Mesenchymal stem cell (in vitro differentiated cells and primary cell): ENCODE measurements at regions not wholly inside any gene's neighbourhood (a gene's known extent, or its start where the extent isn't known, plus 50 kb on each side); places are given as distances from the start of the nearest gene placed in this dataset.

ENCODE experiments used
- DNase-seq: peaks from one replicate; pipeline ENCODE4 v3.0.0-alpha.2; 2013
- H2AFZ ChIP-seq: one replicate; pipeline ENCODE4 v1.6.1; 2013; ENCODE audit warnings: low read depth, mild to moderate bottlenecking, control low read depth, inconsistent platforms, low read length, moderate library complexity
- H2AK5ac ChIP-seq: 2 replicates; pipeline ENCODE4 v1.6.1; 2013; ENCODE audit warnings: low read length, moderate library complexity, mild to moderate bottlenecking, inconsistent platforms; ENCODE audit not compliant: severe bottlenecking
- H2BK120ac ChIP-seq: one replicate; pipeline ENCODE4 v1.6.1; 2013; ENCODE audit warnings: low read depth, mild to moderate bottlenecking, inconsistent platforms, low read length, moderate library complexity
- H2BK12ac ChIP-seq, 2 experiments: one replicate each; pipeline ENCODE4 v1.6.1; 2013; ENCODE audit warnings: inconsistent platforms in 2 of 2, low read length in 2 of 2, mild to moderate bottlenecking in 2 of 2, moderate library complexity in 2 of 2, control low read depth in 1 of 2
- H2BK15ac ChIP-seq: one replicate; pipeline ENCODE4 v1.6.1; 2013; ENCODE audit warnings: mild to moderate bottlenecking, low read depth, inconsistent platforms; ENCODE audit not compliant: poor library complexity, severe bottlenecking
- H2BK5ac ChIP-seq: 2 replicates; pipeline ENCODE4 v1.6.1; 2013; ENCODE audit warnings: low read depth, mild to moderate bottlenecking, low read length, control low read depth, inconsistent platforms; ENCODE audit not compliant: poor library complexity, severe bottlenecking
- H3K14ac ChIP-seq, 2 experiments: one replicate each; pipeline ENCODE4 v1.6.1; 2013; ENCODE audit warnings: inconsistent platforms in 2 of 2, low read length in 2 of 2, control low read depth in 1 of 2, mild to moderate bottlenecking in 1 of 2, moderate library complexity in 1 of 2
- H3K18ac ChIP-seq, 2 experiments: one replicate each; pipeline ENCODE4 v1.6.1; 2013; ENCODE audit warnings: inconsistent platforms in 2 of 2, low read length in 2 of 2, control low read depth in 1 of 2, low read depth in 1 of 2, mild to moderate bottlenecking in 1 of 2
- H3K23ac ChIP-seq, 2 experiments: one replicate each; pipeline ENCODE4 v1.6.1; 2013; ENCODE audit warnings: inconsistent platforms in 2 of 2, low read length in 2 of 2, mild to moderate bottlenecking in 2 of 2, moderate library complexity in 2 of 2, control low read depth in 1 of 2
- H3K27ac ChIP-seq: 2 replicates; pipeline ENCODE4 v1.5.1; 2013; ENCODE audit warnings: mild to moderate bottlenecking, moderate library complexity, low read length, control low read depth, inconsistent platforms; ENCODE audit not compliant: poor library complexity, severe bottlenecking
- H3K27me3 ChIP-seq, 2 experiments: 2 replicates each; pipeline versions ENCODE4 v1.6.1 to v1.7.0; 2013; ENCODE audit warnings: low read length in 2 of 2, mild to moderate bottlenecking in 2 of 2, moderate library complexity in 2 of 2, control low read depth in 1 of 2, inconsistent platforms in 1 of 2; ENCODE audit not compliant: control insufficient read depth in 1 of 2, insufficient read depth in 1 of 2
- H3K36me3 ChIP-seq, 2 experiments: 2 replicates each; pipeline versions ENCODE4 v1.6.1 to v1.7.0; 2013; ENCODE audit warnings: low read length in 2 of 2, control low read depth in 1 of 2, inconsistent platforms in 1 of 2, low read depth in 1 of 2, mild to moderate bottlenecking in 1 of 2; ENCODE audit not compliant: insufficient read depth in 2 of 2, control insufficient read depth in 1 of 2
- H3K4ac ChIP-seq, 2 experiments: one replicate each; pipeline ENCODE4 v1.6.1; 2013; ENCODE audit warnings: inconsistent platforms in 2 of 2, low read length in 2 of 2, mild to moderate bottlenecking in 2 of 2, moderate library complexity in 2 of 2, control low read depth in 1 of 2, low read depth in 1 of 2
- H3K4me1 ChIP-seq: 2 replicates; pipeline ENCODE4 v1.6.1; 2013; ENCODE audit warnings: low read depth, low read length, control low read depth; ENCODE audit not compliant: control insufficient read depth, insufficient read depth
- H3K4me2 ChIP-seq: 2 replicates; pipeline ENCODE4 v1.6.1; 2013; ENCODE audit warnings: low read length, mild to moderate bottlenecking, inconsistent platforms; ENCODE audit not compliant: poor library complexity, severe bottlenecking
- H3K4me3 ChIP-seq, 2 experiments: 2 replicates each; pipeline versions ENCODE4 v1.5.1 to v1.7.0; 2013; ENCODE audit warnings: low read length in 2 of 2, mild to moderate bottlenecking in 2 of 2, control low read depth in 1 of 2, low read depth in 1 of 2; ENCODE audit not compliant: insufficient read depth in 1 of 2
- H3K79me1 ChIP-seq: replicated peaks from 2 replicates; pipeline ENCODE4 v1.6.1; 2013; ENCODE audit warnings: mild to moderate bottlenecking, control low read depth, low read length, inconsistent platforms; ENCODE audit not compliant: poor library complexity, severe bottlenecking
- H3K9ac ChIP-seq: 2 replicates; pipeline ENCODE4 v1.7.0; 2013; ENCODE audit warnings: mild to moderate bottlenecking, low read length, moderate library complexity
- H3K9me3 ChIP-seq: 2 replicates; pipeline ENCODE4 v1.7.0; 2013; ENCODE audit warnings: mild to moderate bottlenecking, low read length; ENCODE audit not compliant: control insufficient read depth
- H4K8ac ChIP-seq: one replicate; pipeline ENCODE4 v1.6.1; 2013; ENCODE audit warnings: inconsistent platforms, mild to moderate bottlenecking, low read length, moderate library complexity
- H4K91ac ChIP-seq: one replicate; pipeline ENCODE4 v1.6.1; 2013; ENCODE audit warnings: mild to moderate bottlenecking, low read length, inconsistent platforms
- WGBS: methylation state at CpG from one replicate; pipeline ENCODE4 v1.1.7; 2013; ENCODE audit warnings: mixed read lengths; 5-methylcytosine and 5-hydroxymethylcytosine counted together

DNA sequence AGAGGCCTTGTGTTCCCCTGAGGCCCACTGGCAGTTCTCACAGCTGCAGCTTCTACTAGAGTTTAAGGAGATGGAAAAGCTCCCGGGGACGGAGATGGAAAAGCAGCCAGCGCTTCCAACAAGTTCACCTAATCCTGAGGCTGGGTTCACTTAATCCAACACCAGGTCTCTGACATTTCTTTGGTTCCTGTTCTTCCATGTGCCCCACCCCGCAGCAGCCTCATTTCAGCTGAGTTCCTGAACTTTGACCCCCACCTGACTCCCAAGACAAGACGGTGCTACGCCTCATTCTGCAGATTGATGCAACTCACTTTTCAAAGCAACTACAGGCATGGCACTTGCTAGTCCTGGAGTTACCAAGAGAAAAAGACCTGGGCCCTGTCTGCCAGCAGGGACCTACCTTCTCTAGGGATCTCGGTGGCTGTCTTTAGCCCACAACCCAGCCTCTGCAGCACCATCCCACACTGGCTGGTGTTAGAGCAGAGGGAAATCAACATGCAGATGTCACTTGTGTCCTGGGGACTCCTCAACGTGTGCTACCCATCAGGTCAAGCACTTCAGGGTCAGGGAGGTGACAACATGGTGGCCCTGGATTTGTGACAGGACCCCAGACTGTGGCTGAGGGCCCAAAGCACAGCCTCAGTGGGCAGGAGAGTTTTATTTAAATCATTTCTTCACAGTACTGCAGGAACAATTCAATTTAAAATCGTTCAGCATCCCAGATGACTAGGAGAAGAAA, 406.1 kb downstream of the VPS13C start:
- no peak overlapping the region for H2BK15ac ChIP-seq
- H3K4me1 ChIP-seq = peaks cover 2% of the 10 kb centered on the region
- DNase-seq = no peak
- no peak overlapping the region for H3K4me3 ChIP-seq
- no peak overlapping the region for H2AK5ac ChIP-seq
- H3K14ac ChIP-seq = no peak overlapping the region
- no peak overlapping the region for H3K4ac ChIP-seq
- no peak overlapping the region for H4K91ac ChIP-seq
- no peak overlapping the region for H2BK120ac ChIP-seq
- H3K36me3 ChIP-seq = no peaks in the 10 kb centered on the region
- no peaks in the 10 kb centered on the region for H3K79me1 ChIP-seq
- H3K9me3 ChIP-seq = no peaks in the 10 kb centered on the region
- H2BK12ac ChIP-seq = no peak overlapping the region
- H4K8ac ChIP-seq = no peak overlapping the region
- H3K9ac ChIP-seq = no peak overlapping the region
- H2BK5ac ChIP-seq = no peak overlapping the region
- H3K18ac ChIP-seq = no peak overlapping the region
- no peak overlapping the region for H2AFZ ChIP-seq
- peaks cover 0 to 10% of the 10 kb centered on the region in 2 experiments for H3K27me3 ChIP-seq
- H3K27ac ChIP-seq = no peak overlapping the region
- no peak overlapping the region for H3K23ac ChIP-seq
- H3K4me2 ChIP-seq = no peak overlapping the region
- WGBS = 80% methylated on average over 8 of the region's 9 CpGs

DNA sequence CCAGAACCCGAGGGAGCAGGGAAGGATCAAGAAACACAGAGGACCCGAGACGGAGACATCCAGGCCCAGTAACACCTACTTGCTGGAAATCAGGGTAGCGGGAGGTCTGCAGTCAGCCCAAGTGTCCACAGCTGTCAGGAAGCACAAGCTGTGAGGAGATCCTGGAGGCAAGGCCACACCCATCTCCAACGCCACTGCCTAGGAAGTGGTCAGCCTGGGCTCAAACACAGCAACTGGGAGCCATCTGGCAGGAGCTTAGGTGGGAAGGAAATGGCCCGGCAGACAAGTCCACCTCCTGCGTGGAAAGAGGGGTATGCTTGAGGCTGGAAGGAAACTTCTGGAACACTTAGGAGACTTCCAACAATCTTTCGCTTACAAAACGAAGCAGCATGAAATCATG, 407.1 kb downstream of the VPS13C start:
- Histone ChIP-seq H3K14ac (no peak overlapping the region), H3K4ac (no peak overlapping the region), H3K9me3 (no peaks in the 10 kb centered on the region), H3K27ac (no peak overlapping the region), H4K8ac (no peak overlapping the region), H4K91ac (no peak overlapping the region), H3K23ac (no peak overlapping the region), H2AK5ac (no peak overlapping the region), H3K27me3 (peaks cover 0 to 21% of the 10 kb centered on the region in 2 experiments), H3K9ac (no peak overlapping the region), H2BK12ac (no peak overlapping the region), H3K18ac (no peak overlapping the region), H2AFZ (no peak overlapping the region), H2BK15ac (no peak overlapping the region), H3K36me3 (no peaks in the 10 kb centered on the region), H3K4me3 (no peak overlapping the region), H3K4me1 (peaks cover 2% of the 10 kb centered on the region), H2BK5ac (no peak overlapping the region), H3K79me1 (no peaks in the 10 kb centered on the region), H2BK120ac (no peak overlapping the region), H3K4me2 (no peak overlapping the region)
- 64% methylated on average over 9 of the region's 9 CpGs for WGBS
- DNase-seq = no peak

DNA sequence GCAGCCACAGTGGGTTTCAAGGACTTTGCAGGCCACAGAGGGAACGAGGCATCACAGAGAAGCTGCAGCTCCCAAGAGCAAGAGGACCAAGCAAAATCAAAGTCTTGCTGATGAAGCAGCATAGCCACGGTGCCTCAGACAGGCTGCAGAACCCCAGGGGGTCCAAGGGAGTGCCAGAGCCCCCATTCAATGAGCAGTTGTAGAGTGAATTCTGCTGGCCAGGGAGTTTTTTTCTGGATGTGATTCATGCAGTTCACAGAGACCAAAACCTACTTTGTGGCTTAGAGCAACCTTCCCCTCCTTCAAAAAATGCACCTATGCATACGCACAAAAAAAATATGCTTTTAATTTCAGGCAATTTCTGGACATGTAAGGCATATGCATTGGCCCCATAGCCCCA, 409.0 kb downstream of the VPS13C start:
- no peak overlapping the region for H2AK5ac ChIP-seq
- H4K91ac ChIP-seq = no peak overlapping the region

DNA sequence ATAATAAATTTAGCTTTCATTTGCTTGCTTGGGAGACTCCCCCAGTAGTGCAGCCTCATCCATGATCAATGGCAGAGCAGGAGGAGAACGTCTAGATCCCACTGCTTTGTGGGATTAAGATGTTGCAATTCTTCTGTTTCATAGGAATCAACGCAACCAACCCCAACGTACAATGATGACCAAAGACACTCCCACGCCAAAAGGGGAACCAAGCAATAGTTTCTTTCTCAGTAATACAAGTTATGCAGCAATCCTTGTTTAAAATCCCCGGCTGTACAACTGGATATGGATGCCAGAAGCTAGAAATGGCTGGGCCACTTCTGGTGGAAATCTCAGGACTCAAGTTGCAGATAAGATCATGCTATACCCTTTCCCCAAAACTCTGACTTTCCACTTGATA, 411.2 kb downstream of the VPS13C start:
- WGBS = 69% methylated on average over 5 of the region's 5 CpGs
- no peak for DNase-seq

More for the DNA sequence above, 409.0 kb downstream of the VPS13C start:
- Histone ChIP-seq H3K18ac (no peak overlapping the region), H2BK5ac (no peak overlapping the region), H3K4me1 (peaks cover 2% of the 10 kb centered on the region), H3K27me3 (peaks cover 0 to 21% of the 10 kb centered on the region in 2 experiments), H3K4me3 (no peak overlapping the region), H2BK120ac (no peak overlapping the region), H3K4me2 (no peak overlapping the region), H3K27ac (no peak overlapping the region), H3K14ac (no peak overlapping the region), H3K9ac (no peak overlapping the region), H2BK12ac (no peak overlapping the region), H3K23ac (no peak overlapping the region), H4K8ac (no peak overlapping the region), H3K79me1 (no peaks in the 10 kb centered on the region), H3K36me3 (no peaks in the 10 kb centered on the region), H2BK15ac (no peak overlapping the region), H2AFZ (no peak overlapping the region), H3K4ac (no peak overlapping the region), H3K9me3 (no peaks in the 10 kb centered on the region)
- DNase-seq = no peak
- WGBS = 30% methylated on average over 2 of the region's 3 CpGs

More for the DNA sequence above, 411.2 kb downstream of the VPS13C start:
- no peak overlapping the region for H3K27ac ChIP-seq
- no peak overlapping the region for H2BK5ac ChIP-seq
- H2BK15ac ChIP-seq = no peak overlapping the region
- no peak overlapping the region for H4K8ac ChIP-seq
- no peak overlapping the region for H3K18ac ChIP-seq
- no peaks in the 10 kb centered on the region for H3K36me3 ChIP-seq
- no peak overlapping the region for H2AFZ ChIP-seq
- H3K23ac ChIP-seq = no peak overlapping the region
- no peak overlapping the region for H3K14ac ChIP-seq
- peaks cover 0 to 21% of the 10 kb centered on the region in 2 experiments for H3K27me3 ChIP-seq
- no peak overlapping the region for H2BK120ac ChIP-seq
- H3K4me3 ChIP-seq = no peak overlapping the region
- no peaks in the 10 kb centered on the region for H3K4me1 ChIP-seq
- no peak overlapping the region for H3K4me2 ChIP-seq
- no peaks in the 10 kb centered on the region for H3K9me3 ChIP-seq
- H2BK12ac ChIP-seq = no peak overlapping the region
- H2AK5ac ChIP-seq = no peak overlapping the region
- H3K4ac ChIP-seq = no peak overlapping the region
- H3K9ac ChIP-seq = no peak overlapping the region
- no peak overlapping the region for H4K91ac ChIP-seq
- H3K79me1 ChIP-seq = no peaks in the 10 kb centered on the region
